GM12892 (cell line): ENCODE measurements at regions not wholly inside any gene's neighbourhood (a gene's known extent, or its start where the extent isn't known, plus 50 kb on each side); places are given as distances from the start of the nearest gene placed in this dataset.

Experiments
- POLR2A ChIP-seq: IDR thresholded peaks from 2 replicates; pipeline ENCODE4 v1.6.1; 2011; ENCODE audit warnings: low read depth, low read length, control low read depth
- POLR2AphosphoS5 ChIP-seq: IDR thresholded peaks from 2 replicates; pipeline ENCODE4 v1.6.1; 2011; ENCODE audit warnings: low read depth, low read length, control low read depth

- TF ChIP-seq POLR2A (no peak), POLR2AphosphoS5 (no peak)
Measured at GRCh38 chr7:131733604-131734003, 177.2 kb upstream of the PODXL start.
